WTC11 (cell line): ENCODE measurements at regions not wholly inside any gene's neighbourhood (a gene's known extent, or its start where the extent isn't known, plus 50 kb on each side); places are given as distances from the start of the nearest gene placed in this dataset.

Experiments
- ATF3 ChIP-seq: sonication (generic); formaldehyde crosslinking; conservative IDR thresholded peaks from 2 replicates; pipeline ENCODE4 v1.8.1; 2022; ENCODE audit warnings: mild to moderate bottlenecking, missing genetic modification reagents
- ESRRA ChIP-seq: sonication (generic); formaldehyde crosslinking; IDR thresholded peaks from 2 replicates; pipeline ENCODE4 v1.8.1; 2022; ENCODE audit warnings: mild to moderate bottlenecking, missing genetic modification reagents, borderline replicate concordance
- FOXJ3 ChIP-seq: sonication (generic); formaldehyde crosslinking; IDR thresholded peaks from 2 replicates; pipeline ENCODE4 v1.9.0; 2021; ENCODE audit warnings: missing genetic modification reagents, mild to moderate bottlenecking, borderline replicate concordance
- SP1 ChIP-seq: sonication (generic); formaldehyde crosslinking; conservative IDR thresholded peaks from 2 replicates; pipeline ENCODE4 v1.8.1; 2022; ENCODE audit warnings: missing genetic modification reagents
- ZMAT4 ChIP-seq: fragments of 250-450 bp; sonication (Bioruptor Pico); IDR thresholded peaks from 2 replicates; pipeline ENCODE4 v1.9.0; 2021; ENCODE audit warnings: mild to moderate bottlenecking
- TF ChIP-seq, protein P1 (sequence below): sonication (generic); formaldehyde crosslinking; IDR thresholded peaks from 2 replicates; pipeline ENCODE4 v1.8.0; 2022; ENCODE audit warnings: mild to moderate bottlenecking, missing genetic modification reagents
- TF ChIP-seq, protein P2 (sequence below): fragments of 200-600 bp; IDR thresholded peaks from 2 replicates; pipeline ENCODE4 v1.8.0; 2022; ENCODE audit warnings: antibody characterized with exemption

GRCh38 chr1:116842654-116843053 lies 67.1 kb upstream of the PTGFRN start:
- TF ChIP-seq ATF3 (CRISPR knock-in tag): no peak
- TF ChIP-seq, protein P1, sequence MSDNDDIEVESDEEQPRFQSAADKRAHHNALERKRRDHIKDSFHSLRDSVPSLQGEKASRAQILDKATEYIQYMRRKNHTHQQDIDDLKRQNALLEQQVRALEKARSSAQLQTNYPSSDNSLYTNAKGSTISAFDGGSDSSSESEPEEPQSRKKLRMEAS (CRISPR knock-in tag): no peak
- TF ChIP-seq, protein P2, sequence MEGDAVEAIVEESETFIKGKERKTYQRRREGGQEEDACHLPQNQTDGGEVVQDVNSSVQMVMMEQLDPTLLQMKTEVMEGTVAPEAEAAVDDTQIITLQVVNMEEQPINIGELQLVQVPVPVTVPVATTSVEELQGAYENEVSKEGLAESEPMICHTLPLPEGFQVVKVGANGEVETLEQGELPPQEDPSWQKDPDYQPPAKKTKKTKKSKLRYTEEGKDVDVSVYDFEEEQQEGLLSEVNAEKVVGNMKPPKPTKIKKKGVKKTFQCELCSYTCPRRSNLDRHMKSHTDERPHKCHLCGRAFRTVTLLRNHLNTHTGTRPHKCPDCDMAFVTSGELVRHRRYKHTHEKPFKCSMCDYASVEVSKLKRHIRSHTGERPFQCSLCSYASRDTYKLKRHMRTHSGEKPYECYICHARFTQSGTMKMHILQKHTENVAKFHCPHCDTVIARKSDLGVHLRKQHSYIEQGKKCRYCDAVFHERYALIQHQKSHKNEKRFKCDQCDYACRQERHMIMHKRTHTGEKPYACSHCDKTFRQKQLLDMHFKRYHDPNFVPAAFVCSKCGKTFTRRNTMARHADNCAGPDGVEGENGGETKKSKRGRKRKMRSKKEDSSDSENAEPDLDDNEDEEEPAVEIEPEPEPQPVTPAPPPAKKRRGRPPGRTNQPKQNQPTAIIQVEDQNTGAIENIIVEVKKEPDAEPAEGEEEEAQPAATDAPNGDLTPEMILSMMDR: no peak
- TF ChIP-seq SP1: no peak
- no peak for TF ChIP-seq ESRRA (CRISPR knock-in tag)
- TF ChIP-seq ZMAT4 (CRISPR knock-in tag): no peak
- no peak for TF ChIP-seq FOXJ3 (CRISPR knock-in tag)
